SU-DHL-6 (cell line): ENCODE measurements at regions not wholly inside any gene's neighbourhood (a gene's known extent, or its start where the extent isn't known, plus 50 kb on each side); places are given as distances from the start of the nearest gene placed in this dataset.

Experiments used
- H2AFZ ChIP-seq: fragments of 200-600 bp; sonication (generic); 2 replicates; pipeline ENCODE4 v1.6.1; 2014; ENCODE audit warnings: low read depth, mild to moderate bottlenecking, moderate library complexity, mixed read lengths, antibody characterized with exemption, low read length; ENCODE audit not compliant: severe bottlenecking
- H3F3A ChIP-seq: fragments of 200-600 bp; shearing (Covaris generic); 2 replicates; pipeline ENCODE4 v1.6.0; 2016; ENCODE audit warnings: antibody characterized with exemption, mild to moderate bottlenecking; ENCODE audit not compliant: insufficient read depth
- H3K27ac ChIP-seq: fragments of 200-600 bp; sonication (generic); 2 replicates; pipeline ENCODE4 v1.5.1; 2016; ENCODE audit warnings: low read depth, mild to moderate bottlenecking, low read length, moderate library complexity, mixed read lengths
- H3K27me3 ChIP-seq: fragments of 200-600 bp; sonication (generic), shearing (Covaris generic); 2 replicates; pipeline ENCODE4 v1.6.0; 2014; ENCODE audit warnings: mild to moderate bottlenecking, low read length
- H3K36me3 ChIP-seq: fragments of 200-600 bp; sonication (generic); 2 replicates; pipeline ENCODE4 v1.6.1; 2014; ENCODE audit warnings: mild to moderate bottlenecking, low read length, mixed read lengths
- H3K4me2 ChIP-seq: fragments of 300-600, 200-600 bp; shearing (Covaris generic), sonication (generic); 2 replicates; pipeline ENCODE4 v1.6.0; 2014; ENCODE audit warnings: low read length, low read depth, mild to moderate bottlenecking; ENCODE audit not compliant: poor library complexity, severe bottlenecking
- H3K4me3 ChIP-seq: fragments of 200-600 bp; sonication (generic); 2 replicates; pipeline ENCODE4 v1.5.1; 2014; ENCODE audit warnings: antibody characterized with exemption, low read length, mild to moderate bottlenecking, mixed read lengths; ENCODE audit not compliant: insufficient read depth, poor library complexity, severe bottlenecking
- H3K79me2 ChIP-seq: fragments of 200-600 bp; sonication (generic); 2 replicates; pipeline ENCODE4 v1.6.1; 2014; ENCODE audit warnings: mild to moderate bottlenecking, low read length, moderate library complexity; ENCODE audit not compliant: insufficient read depth
- H3K9ac ChIP-seq: fragments of 200-600 bp; sonication (generic); 2 replicates; pipeline ENCODE4 v1.7.0; 2014; ENCODE audit warnings: mild to moderate bottlenecking, low read length
- H3K9me2 ChIP-seq: fragments of 200-600 bp; sonication (generic); replicated peaks from 2 replicates; pipeline ENCODE4 v1.6.1; 2014; ENCODE audit warnings: low read length; ENCODE audit not compliant: insufficient read depth
- H3K9me3 ChIP-seq: fragments of 200-600 bp; sonication (generic); 2 replicates; pipeline ENCODE4 v1.6.1; 2014; ENCODE audit warnings: low read length, mixed read lengths; ENCODE audit not compliant: insufficient read depth
- H4K20me1 ChIP-seq: fragments of 200-600 bp; sonication (generic); 2 replicates; pipeline ENCODE4 v1.6.1; 2014; ENCODE audit warnings: low read depth, mild to moderate bottlenecking, antibody characterized with exemption, low read length, moderate library complexity, mixed read lengths
- CTCF ChIP-seq: fragments of 200-600 bp; sonication (generic); IDR thresholded peaks from one replicate; pipeline ENCODE4 v1.5.1; 2017; ENCODE audit warnings: antibody characterized with exemption, mild to moderate bottlenecking, low read length, moderate library complexity; ENCODE audit not compliant: insufficient read depth, poor library complexity, severe bottlenecking
- EZH2phosphoT487 ChIP-seq: fragments of 200-600 bp; sonication (generic), shearing (Covaris generic); conservative IDR thresholded peaks from 2 replicates; pipeline ENCODE4 v1.6.1; 2018; ENCODE audit warnings: mild to moderate bottlenecking, antibody characterized with exemption, low read length, moderate library complexity, mixed read lengths

GRCh38 chrX:8027827-8028226 is 100.6 kb upstream of the PNPLA4 start:
- no peaks in the 10 kb centered on the region for H3K9me2 ChIP-seq
- no peaks in the 10 kb centered on the region for H3F3A ChIP-seq
- H3K4me2 ChIP-seq: no peak overlapping the region
- no peaks in the 10 kb centered on the region for H4K20me1 ChIP-seq
- H3K36me3 ChIP-seq: no peaks in the 10 kb centered on the region
- no peak overlapping the region for H3K9ac ChIP-seq
- H3K79me2 ChIP-seq: no peaks in the 10 kb centered on the region
- no peaks in the 10 kb centered on the region for H3K9me3 ChIP-seq
- TF ChIP-seq CTCF: no peak
- no peak for TF ChIP-seq EZH2phosphoT487
- H3K27ac ChIP-seq: no peak overlapping the region
- H3K4me3 ChIP-seq: no peak overlapping the region
- H3K27me3 ChIP-seq: no peaks in the 10 kb centered on the region
- H2AFZ ChIP-seq: no peak overlapping the region

GRCh38 chrX:8025705-8026104 is 98.5 kb upstream of the PNPLA4 start:
- Histone ChIP-seq H4K20me1 (no peaks in the 10 kb centered on the region), H3K9me2 (no peaks in the 10 kb centered on the region), H3K27ac (no peak overlapping the region), H3K9ac (no peak overlapping the region), H3K4me2 (no peak overlapping the region), H3K27me3 (no peaks in the 10 kb centered on the region), H3K36me3 (no peaks in the 10 kb centered on the region), H3K9me3 (no peaks in the 10 kb centered on the region), H3K4me3 (no peak overlapping the region), H3F3A (no peaks in the 10 kb centered on the region), H2AFZ (no peak overlapping the region), H3K79me2 (no peaks in the 10 kb centered on the region)
- no peak for TF ChIP-seq CTCF
- TF ChIP-seq EZH2phosphoT487: no peak

GRCh38 chrX:8018934-8019333 is 91.7 kb upstream of the PNPLA4 start:
- Histone ChIP-seq H3K27me3 (no peaks in the 10 kb centered on the region), H4K20me1 (no peaks in the 10 kb centered on the region), H2AFZ (no peak overlapping the region), H3K9ac (no peak overlapping the region), H3F3A (no peaks in the 10 kb centered on the region), H3K27ac (no peak overlapping the region), H3K4me2 (no peak overlapping the region), H3K79me2 (no peaks in the 10 kb centered on the region), H3K36me3 (no peaks in the 10 kb centered on the region), H3K9me3 (no peaks in the 10 kb centered on the region), H3K9me2 (no peaks in the 10 kb centered on the region), H3K4me3 (no peak overlapping the region)
- no peak for TF ChIP-seq CTCF
- TF ChIP-seq EZH2phosphoT487: no peak

- no peaks in the 10 kb centered on the region for H4K20me1 ChIP-seq
- TF ChIP-seq EZH2phosphoT487 (no peak), CTCF (no peak)
- no peaks in the 10 kb centered on the region for H3K79me2 ChIP-seq
- H3K9ac ChIP-seq: no peak overlapping the region
- H3K9me3 ChIP-seq: no peaks in the 10 kb centered on the region
- H3F3A ChIP-seq: no peaks in the 10 kb centered on the region
- H3K36me3 ChIP-seq: no peaks in the 10 kb centered on the region
- no peak overlapping the region for H3K4me3 ChIP-seq
- no peak overlapping the region for H3K27ac ChIP-seq
- no peak overlapping the region for H2AFZ ChIP-seq
- H3K9me2 ChIP-seq: no peaks in the 10 kb centered on the region
- no peak overlapping the region for H3K4me2 ChIP-seq
- no peaks in the 10 kb centered on the region for H3K27me3 ChIP-seq
These were observed 82.9 kb upstream of the PNPLA4 start for GRCh38 chrX:8010105-8010504.
